ENCODE measurements at regions not wholly inside any gene's neighbourhood (a gene's known extent, or its start where the extent isn't known, plus 50 kb on each side); places are given as distances from the start of the nearest gene placed in this dataset.

DNA sequence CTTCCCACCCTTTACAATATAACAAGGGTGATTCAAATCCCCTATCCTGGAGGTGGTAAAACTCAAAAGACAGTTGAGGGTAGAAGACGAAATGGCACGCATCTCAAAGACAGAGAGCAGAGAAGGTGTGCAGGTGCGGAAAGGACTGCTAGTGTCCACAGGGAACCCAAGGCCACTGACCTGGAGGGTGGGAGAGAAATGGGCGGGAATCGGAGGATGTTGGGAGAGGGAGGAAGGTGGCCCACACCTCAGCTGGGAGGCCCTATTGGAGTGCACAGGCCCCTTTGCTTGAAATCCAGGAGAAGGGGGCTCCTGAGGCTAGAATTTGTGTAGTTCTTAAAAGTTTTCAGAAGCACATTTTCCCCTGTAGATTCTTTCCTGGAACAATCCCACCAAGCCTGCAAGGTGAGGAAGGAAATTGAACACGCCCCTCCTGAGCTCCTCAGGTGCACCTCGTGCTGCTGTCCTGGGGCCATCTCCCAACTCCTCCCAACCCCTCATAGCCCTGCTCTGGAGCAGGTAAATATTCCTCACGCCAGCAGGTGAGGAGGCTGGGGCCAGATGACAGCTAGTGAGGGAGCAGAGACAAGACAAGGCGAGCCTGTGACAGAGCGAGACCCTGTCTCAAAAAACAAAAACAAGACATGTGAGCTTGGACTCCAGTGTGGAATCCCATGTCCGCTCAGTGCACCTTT, 99.3 kb downstream of the MCFD2 start:
- Histone ChIP-seq H3K9me3 (ENCODE audit: control extremely low read depth in 1 of 3, control insufficient read depth in 2 of 3, insufficient read depth in 1 of 3, low read length in 2 of 3) (no peaks in the 10 kb centered on the region), H2AFZ (ENCODE audit: insufficient read depth, low read depth, low read length, poor library complexity, severe bottlenecking) (no peak overlapping the region), H3K27ac (ENCODE audit: low read length in 2 of 2) (no peak overlapping the region), H3K4me1 (ENCODE audit: control insufficient read depth in 2 of 2, insufficient read depth in 2 of 2, low read length in 2 of 2) (no peaks in the 10 kb centered on the region), H4K20me1 (ENCODE audit: control insufficient read depth, insufficient read depth, low read length, poor library complexity, severe bottlenecking) (no peaks in the 10 kb centered on the region), H3K36me3 (replicated peaks in 1 of 2; ENCODE audit: control extremely low read depth in 1 of 2, control insufficient read depth in 1 of 2, extremely low read depth in 1 of 2, insufficient read depth in 2 of 2, low read length in 1 of 2) (no peaks in the 10 kb centered on the region), H3K9ac (ENCODE audit: low read length) (no peak overlapping the region), H3K27me3 (replicated peaks in 1 of 4; ENCODE audit: control extremely low read depth in 1 of 4, control insufficient read depth in 3 of 4, insufficient read depth in 4 of 4, low read length in 3 of 4) (peaks cover 0 to 16% (median 2%) of the 10 kb centered on the region in 4 experiments), H3K79me2 (ENCODE audit: control insufficient read depth, insufficient read depth, low read length) (no peaks in the 10 kb centered on the region), H3K4me3 (ENCODE audit: control extremely low read depth in 1 of 5, extremely low read depth in 1 of 5, insufficient read depth in 1 of 5, low read depth in 2 of 5, low read length in 4 of 5) (no peak overlapping the region), H3K4me2 (replicated peaks; ENCODE audit: low read depth, low read length, poor library complexity, severe bottlenecking) (no peak overlapping the region)
- Mint-ChIP-seq H3K27ac (no peak overlapping the region), H3K4me1 (no peaks in the 10 kb centered on the region), H3K9me3 (ENCODE audit: insufficient read depth) (no peaks in the 10 kb centered on the region), H3K4me3 (no peak overlapping the region), H3K27me3 (peaks cover 37% of the 10 kb centered on the region)
- intact Hi-C loops (cut with micrococcal nuclease) = no loop called here
- no peak for DNase-seq
- CTCF ChIA-PET = no interaction called here
- POLR2A ChIA-PET = no interaction called here
- no peak for ATAC-seq (ENCODE audit: low read depth)
- TF ChIP-seq CTCF (IDR thresholded peaks at IDR 0.05) (no peak), EZH2 (IDR thresholded peaks at IDR 0.05; ENCODE audit: borderline replicate concordance, insufficient read depth, low read depth, low read length, poor library complexity, severe bottlenecking) (no peak)
- 100% methylated on average over 4 of the region's 11 CpGs for WGBS (ENCODE audit: insufficient coverage)

DNA sequence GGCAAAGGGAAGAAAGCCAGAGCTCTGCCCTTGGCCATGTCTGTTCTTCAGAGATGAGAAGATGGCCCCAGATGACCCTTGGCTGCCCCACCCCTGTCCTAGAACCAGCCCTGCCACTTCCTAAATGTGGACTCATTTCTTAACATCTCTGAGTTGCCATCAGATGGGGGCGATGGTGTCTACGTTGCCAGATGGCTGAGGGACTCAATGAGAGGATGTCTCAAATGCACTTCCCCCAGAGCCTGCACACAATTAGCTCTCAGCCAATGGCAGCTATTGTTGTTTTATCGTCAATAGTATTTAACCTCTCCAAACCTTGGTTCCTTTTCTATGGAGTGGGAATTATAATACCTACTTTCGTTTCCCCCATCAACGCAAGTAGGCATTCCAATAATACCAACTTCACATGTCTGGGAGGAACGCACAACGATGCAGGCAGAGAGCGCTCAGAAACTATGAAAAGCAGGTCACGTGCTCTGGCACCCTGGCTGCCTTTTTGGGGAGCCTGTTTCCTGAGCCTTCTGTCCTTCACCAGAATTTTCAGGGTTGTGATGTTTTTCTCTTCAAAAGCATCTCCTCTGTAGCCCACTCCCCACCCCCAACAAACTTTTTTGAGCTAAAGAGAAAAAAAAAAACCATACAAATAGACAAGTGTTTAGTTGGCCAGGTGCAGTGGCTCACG, 100.3 kb downstream of the MCFD2 start:
- Mint-ChIP-seq H3K9me3 (ENCODE audit: insufficient read depth) (no peaks in the 10 kb centered on the region), H3K4me3 (no peak overlapping the region), H3K27me3 (peaks cover 31% of the 10 kb centered on the region), H3K4me1 (no peaks in the 10 kb centered on the region), H3K27ac (no peak overlapping the region)
- Histone ChIP-seq H3K9me3 (ENCODE audit: control extremely low read depth in 1 of 3, control insufficient read depth in 2 of 3, insufficient read depth in 1 of 3, low read length in 2 of 3) (no peaks in the 10 kb centered on the region), H2AFZ (ENCODE audit: insufficient read depth, low read depth, low read length, poor library complexity, severe bottlenecking) (no peak overlapping the region), H3K27ac (ENCODE audit: low read length in 2 of 2) (no peak overlapping the region), H3K4me2 (replicated peaks; ENCODE audit: low read depth, low read length, poor library complexity, severe bottlenecking) (no peak overlapping the region), H3K27me3 (replicated peaks in 1 of 4; ENCODE audit: control extremely low read depth in 1 of 4, control insufficient read depth in 3 of 4, insufficient read depth in 4 of 4, low read length in 3 of 4) (peaks cover 0 to 16% (median 2%) of the 10 kb centered on the region in 4 experiments), H3K4me3 (ENCODE audit: control extremely low read depth in 1 of 5, extremely low read depth in 1 of 5, insufficient read depth in 1 of 5, low read depth in 2 of 5, low read length in 4 of 5) (no peak overlapping the region), H3K9ac (ENCODE audit: low read length) (no peak overlapping the region), H3K79me2 (ENCODE audit: control insufficient read depth, insufficient read depth, low read length) (no peaks in the 10 kb centered on the region), H3K4me1 (ENCODE audit: control insufficient read depth in 2 of 2, insufficient read depth in 2 of 2, low read length in 2 of 2) (no peaks in the 10 kb centered on the region), H4K20me1 (ENCODE audit: control insufficient read depth, insufficient read depth, low read length, poor library complexity, severe bottlenecking) (no peaks in the 10 kb centered on the region), H3K36me3 (replicated peaks in 1 of 2; ENCODE audit: control extremely low read depth in 1 of 2, control insufficient read depth in 1 of 2, extremely low read depth in 1 of 2, insufficient read depth in 2 of 2, low read length in 1 of 2) (no peaks in the 10 kb centered on the region)
- CTCF ChIA-PET = interaction anchor here (1.3 kb wide), 1 partner anchor 165 kb away, joined by 3 read pairs; no protein-coding TSS in a partner anchor
- POLR2A ChIA-PET = no interaction called here
- no peak for ATAC-seq (ENCODE audit: low read depth)
- no peak for TF ChIP-seq EZH2 (IDR thresholded peaks at IDR 0.05; ENCODE audit: borderline replicate concordance, insufficient read depth, low read depth, low read length, poor library complexity, severe bottlenecking)
- no peak for TF ChIP-seq CTCF (IDR thresholded peaks at IDR 0.05)
- WGBS (ENCODE audit: insufficient coverage) = 94% methylated on average over 4 of the region's 10 CpGs
- DNase-seq = no peak
- intact Hi-C loops (cut with micrococcal nuclease) = no loop called here
